Urothelium cell line (cell line): ENCODE measurements at regions not wholly inside any gene's neighbourhood (a gene's known extent, or its start where the extent isn't known, plus 50 kb on each side); places are given as distances from the start of the nearest gene placed in this dataset.
"Not testable (repeated sequence)": the region's sequence is repeated elsewhere in the genome, so short reads cannot be mapped to it uniquely, and the experiment has no call there.

Source experiments
- DNase-seq: peaks from one replicate; pipeline ENCODE4 v3.0.0; 2011; ENCODE audit warnings: low spot score, mixed read lengths
- FAIRE-seq: peaks from 2 replicates; lab custom pipeline; 2011; peaks lifted over from hg19 to GRCh38; lab: Jason Lieb, UNC

DNA sequence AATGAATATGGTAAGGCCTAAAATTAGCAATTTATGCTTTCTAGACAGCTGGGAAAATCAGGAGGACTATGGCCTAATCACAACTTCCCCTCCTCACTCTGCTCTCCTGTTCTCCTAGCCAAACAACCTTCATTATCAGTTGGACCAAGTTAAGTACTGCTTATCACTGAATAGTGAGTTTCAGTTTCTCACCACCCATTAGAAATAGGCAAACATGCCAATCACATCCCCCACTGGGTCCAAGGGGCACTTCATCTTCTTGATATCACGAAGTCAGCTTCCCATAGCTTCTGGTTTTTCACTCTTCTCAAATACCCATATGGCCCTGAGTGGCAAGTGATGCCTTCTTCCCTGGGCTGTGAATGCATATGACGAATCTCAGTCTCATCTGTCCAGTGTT lies 689.6 kb downstream of the SLITRK5 start:
- no peak for FAIRE-seq
- DNase-seq = no peak

DNA sequence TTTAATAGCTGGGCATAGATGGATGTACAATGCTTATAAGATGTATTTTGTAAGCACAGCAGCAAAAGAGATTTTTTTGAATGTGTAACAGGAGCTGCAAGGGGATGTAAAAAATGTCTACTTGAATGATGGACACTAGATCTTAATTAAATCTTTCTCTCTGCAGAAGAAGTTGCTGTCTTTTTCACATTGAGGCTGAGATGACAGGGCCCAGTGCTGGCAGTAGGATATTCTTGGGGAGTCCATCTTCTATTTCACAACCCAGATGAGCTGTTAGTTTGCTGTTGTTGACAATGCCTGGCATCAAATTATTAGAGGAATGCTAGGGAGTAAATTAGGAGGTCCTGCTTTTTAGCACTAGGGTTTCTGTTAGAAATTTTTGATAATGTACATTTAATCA lies 698.7 kb downstream of the SLITRK5 start:
- DNase-seq = no peak
- FAIRE-seq = no peak

DNA sequence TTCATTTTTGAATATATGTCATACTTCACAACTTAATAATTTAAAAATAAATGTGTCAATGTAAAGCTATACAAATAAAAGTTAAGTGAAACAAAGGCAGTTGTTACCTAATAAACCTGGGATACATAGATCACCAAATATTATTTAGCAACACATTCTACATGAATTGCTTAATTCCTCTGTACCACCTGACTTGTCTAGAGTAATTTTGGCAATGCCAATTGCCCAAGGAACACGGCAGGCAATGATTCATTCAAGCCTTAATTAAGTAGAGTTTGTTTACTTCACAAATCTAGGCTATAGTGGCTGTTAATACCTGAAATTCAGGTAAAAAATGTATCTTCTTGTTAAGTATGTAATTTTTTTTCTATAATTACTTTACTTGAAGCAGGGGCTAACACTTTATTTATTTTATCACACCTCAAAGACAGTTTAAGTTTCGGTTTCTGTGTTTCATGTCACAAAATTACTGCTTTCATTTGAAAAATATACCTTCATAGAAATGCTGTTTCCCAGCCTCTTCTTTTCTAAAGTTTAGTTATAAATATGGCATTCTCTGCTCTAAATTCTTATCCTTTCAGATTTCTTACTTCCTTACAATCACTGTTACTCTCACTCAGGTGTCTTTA lies 705.7 kb downstream of the SLITRK5 start:
- FAIRE-seq = no peak
- no peak for DNase-seq

DNA sequence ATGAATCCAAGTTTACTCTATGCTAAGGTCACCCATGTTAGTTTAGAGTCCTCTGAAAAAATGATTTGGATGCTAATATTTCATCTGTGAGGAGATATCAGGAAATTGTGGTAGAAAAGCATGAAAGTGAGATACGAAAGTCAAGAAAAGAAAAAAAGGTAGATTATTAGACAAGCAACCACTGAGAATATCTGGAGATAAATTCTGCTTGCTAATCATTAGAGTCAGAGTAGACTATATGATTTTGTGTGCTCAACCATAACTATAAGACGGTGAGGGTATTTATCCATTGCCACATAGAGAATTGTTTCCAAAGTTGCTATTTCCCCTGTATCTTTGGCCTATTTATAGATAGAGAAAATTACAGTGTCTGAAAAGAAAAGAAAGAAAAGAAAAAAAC lies 706.7 kb downstream of the SLITRK5 start:
- DNase-seq = no peak

DNA sequence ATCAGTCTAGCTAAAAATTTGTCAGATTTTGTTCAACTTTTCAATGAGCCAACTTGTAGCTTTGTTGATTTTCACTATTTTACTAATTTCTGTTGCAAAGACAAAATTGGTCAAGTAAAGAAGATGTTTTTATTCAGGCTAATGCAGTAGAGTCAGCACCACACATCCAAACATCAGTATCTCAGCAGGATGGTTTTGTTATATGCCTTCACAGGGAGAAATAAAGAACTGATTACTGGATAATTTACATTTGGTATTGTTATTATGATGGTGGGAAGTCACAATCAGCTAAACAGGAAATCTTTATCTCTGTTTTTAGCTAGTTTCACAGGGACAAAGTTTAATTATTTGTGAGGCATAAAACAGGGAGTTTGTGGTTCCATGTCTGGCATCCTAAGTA lies 713.4 kb downstream of the SLITRK5 start:
- DNase-seq = no peak
- FAIRE-seq = no peak

More for the DNA sequence above, 706.7 kb downstream of the SLITRK5 start:
- no peak for FAIRE-seq

DNA sequence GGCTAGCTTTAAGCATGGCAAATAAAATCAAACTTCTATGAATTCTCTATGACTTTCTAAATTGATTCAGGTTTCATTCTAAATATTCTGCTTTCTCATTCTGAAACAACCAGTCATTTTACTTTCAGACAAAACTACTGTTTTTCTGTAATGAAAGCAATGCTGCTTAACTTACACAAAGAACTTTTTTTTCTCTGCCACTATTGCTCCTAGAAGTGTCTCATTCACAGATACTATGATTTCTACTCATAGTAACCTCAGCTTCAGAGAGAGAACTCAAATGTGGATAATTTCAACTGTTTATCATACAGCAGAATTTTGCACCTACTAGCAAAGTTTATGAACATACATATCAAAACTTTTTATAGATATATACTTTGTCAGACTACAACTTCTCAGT lies 724.6 kb downstream of the SLITRK5 start:
- DNase-seq = no peak
- FAIRE-seq = no peak

DNA sequence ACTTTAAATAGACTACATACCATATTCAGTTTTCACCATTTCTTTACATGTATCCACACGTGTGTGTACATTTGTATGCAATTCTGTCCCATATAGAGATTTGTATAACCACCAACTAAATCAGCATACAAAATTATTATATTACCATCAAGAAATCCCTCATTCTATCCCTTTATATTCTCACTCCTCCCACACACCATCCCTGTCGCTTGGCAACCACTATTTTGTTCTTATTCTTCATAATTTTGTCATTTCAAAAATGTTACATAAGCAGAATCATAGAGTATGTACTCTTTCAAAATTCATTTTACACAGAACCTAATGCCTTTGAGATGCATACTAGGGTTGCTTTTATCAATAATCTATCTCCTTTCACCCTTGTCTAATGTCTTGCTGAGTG lies 740.5 kb downstream of the SLITRK5 start:
- FAIRE-seq = no peak
- DNase-seq = no peak

DNA sequence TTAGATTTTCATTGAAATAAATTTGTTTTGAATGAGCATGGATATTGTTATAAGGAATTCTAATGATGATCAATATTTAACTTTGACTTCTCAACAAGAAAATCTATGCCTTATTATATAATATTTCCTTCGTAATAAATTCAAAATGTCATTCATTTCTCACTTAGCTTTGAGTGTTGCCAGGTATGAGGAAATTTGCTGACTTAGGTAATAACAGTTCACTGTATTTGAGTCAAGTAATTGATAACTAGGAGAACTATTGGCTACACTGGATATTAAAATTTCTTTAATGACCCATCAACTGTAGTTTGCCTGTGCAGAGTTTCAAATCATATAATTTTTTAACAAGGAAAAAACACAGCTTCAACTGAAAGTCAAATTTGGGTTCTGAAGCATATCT lies 746.6 kb downstream of the SLITRK5 start:
- no peak for DNase-seq
- no peak for FAIRE-seq

DNA sequence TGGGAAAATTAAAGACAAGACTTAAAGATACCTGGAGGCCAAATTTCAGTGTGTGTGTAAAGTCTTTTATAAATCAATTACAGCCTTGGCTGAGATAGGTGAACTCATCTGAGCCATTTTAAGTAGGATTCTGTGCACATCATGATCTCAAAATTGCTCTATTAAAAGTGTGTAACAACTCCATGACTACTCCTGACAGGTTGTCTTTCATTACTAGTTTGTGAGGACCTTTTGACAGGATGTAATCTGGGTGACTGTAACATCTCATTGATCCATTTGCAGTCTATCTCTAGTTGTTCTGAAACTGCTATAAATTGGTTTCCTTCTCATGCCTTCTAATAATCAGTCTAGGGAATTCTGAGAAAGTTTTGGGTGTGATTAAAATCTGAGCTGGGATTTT lies 753.3 kb downstream of the SLITRK5 start:
- no peak for FAIRE-seq
- DNase-seq = no peak

DNA sequence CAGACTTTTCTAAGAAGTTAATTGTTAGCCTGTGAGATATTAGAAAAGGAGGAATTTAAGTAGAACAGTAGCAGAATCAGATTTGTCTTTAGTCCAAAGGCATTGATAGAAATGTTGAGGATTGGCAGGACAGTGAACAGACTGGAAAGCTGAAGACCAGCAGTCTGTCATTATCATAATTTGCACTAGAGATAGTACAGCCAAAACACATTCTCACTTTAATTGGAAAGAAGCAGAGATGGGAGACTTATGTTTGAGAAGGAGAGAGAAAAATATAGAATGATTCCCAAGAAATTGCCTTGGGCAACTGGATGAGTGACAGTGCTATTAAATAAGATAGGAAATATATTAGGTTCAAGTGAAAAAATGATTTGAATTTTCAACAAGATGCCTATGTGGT lies 755.5 kb downstream of the SLITRK5 start:
- DNase-seq (no peak), FAIRE-seq (no peak)

DNA sequence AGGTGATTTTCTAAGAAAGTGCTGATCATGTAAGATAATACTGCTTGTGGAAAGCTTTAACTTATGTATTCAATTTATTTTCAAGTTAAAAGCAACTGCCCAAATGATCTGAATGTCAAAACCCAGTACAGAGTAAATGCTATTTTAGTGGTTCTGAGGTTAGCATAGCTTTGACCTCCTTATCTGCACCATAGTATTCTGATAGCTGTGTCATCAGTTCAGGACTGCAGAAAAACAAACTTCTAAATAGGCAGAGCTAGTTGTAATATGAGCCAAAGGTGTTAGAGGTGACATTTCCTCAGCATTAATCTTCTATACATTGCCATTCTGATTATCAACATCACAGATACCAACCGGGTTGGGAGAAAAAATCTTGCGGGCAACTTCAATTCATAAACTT lies 758.7 kb downstream of the SLITRK5 start:
- DNase-seq (no peak), FAIRE-seq (no peak)

DNA sequence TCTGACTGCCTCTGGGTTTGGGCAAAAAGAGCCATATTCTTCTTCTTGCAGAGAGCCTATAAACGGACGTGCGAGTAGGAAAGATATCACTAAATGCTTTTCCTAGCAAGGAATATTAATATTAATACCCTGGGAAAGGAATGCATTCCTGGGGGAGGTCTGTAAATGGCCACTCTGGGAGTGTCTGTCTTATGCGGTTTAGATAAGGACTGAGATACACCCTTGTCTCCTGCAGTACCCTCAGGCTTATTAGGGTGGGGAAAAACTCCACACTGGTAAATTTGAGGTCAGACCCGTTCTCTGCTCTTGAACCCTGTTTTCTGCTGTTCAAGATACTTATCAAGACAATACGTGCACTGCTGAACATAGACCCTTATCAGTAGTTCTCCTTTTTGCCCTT lies 763.8 kb downstream of the SLITRK5 start:
- DNase-seq (no peak), FAIRE-seq (no peak)

DNA sequence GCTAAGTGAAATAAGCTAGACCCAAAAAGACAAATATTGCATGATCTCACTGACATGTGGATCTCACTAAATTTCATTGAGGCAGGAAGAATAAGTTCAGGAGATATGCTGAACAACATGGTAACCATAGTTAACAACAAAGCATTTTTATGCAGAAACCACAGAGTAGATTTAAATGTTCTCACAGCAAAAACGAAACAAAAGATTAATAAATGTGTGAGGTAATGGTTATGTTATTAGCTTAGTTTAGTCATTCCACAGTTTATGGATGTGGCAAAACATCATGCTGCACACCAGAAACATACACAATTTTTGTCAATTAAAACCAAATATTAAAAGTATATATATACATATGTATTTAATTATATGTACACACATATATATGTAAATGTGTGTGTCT lies 765.8 kb downstream of the SLITRK5 start:
- FAIRE-seq = no peak

DNA sequence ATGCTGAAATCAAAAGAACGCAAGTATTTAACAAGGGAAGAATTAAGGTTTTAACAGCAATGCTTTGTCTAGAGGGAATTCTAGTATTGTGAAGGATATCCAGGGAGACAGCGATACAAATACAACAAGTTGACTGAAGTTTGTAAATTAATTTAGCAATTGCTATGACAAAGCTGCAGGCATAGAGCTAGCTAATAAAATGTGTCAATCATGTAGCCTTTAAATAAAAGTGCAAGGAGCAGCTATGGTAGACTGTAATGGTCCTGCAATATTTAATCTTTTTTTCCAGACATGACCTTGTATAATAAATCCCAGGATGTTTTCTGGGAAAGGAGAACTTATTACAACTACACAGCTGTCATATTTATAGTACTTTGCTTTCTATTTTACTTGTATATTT lies 779.3 kb downstream of the SLITRK5 start:
- DNase-seq (no peak), FAIRE-seq (no peak)

More for the DNA sequence above, 765.8 kb downstream of the SLITRK5 start:
- DNase-seq = no peak

DNA sequence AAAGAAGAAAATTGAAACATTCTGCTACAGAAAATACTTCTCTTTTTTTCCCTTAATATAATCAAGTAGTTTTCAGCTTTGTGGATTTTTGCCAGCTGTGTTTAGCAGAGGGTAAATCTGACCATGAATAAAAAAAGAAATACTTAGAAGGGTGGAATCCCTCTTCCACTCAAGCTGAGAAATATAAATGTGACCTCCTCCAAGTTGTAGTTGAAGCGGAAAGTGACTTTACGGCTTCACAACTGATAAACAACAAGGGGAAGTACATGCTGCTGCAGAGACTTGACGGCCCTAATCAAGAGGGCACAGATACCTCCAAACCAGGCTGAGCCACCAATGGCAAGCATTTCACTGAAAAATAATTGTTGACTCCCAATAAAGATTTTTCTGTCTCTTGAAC lies 785.0 kb downstream of the SLITRK5 start:
- FAIRE-seq = no peak
- no peak for DNase-seq

DNA sequence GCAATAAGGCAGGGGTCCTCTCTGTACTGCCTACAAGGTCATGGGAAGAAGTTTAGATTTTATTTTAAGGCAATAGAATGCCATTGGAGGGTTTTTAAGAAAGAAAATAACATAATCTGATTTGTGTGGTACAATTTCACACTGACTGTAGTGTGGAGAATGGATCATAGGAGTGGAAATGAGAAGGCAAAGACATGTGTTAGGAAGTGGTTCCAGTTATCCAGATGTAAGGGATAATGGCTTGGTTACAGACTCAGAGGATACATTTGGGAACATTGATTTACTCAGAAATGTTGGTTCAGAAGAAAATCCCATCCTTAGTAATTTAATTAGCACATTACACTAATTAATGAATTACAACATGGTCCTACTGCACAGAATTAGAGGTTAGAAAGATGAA lies 788.2 kb downstream of the SLITRK5 start:
- FAIRE-seq (no peak), DNase-seq (no peak)

DNA sequence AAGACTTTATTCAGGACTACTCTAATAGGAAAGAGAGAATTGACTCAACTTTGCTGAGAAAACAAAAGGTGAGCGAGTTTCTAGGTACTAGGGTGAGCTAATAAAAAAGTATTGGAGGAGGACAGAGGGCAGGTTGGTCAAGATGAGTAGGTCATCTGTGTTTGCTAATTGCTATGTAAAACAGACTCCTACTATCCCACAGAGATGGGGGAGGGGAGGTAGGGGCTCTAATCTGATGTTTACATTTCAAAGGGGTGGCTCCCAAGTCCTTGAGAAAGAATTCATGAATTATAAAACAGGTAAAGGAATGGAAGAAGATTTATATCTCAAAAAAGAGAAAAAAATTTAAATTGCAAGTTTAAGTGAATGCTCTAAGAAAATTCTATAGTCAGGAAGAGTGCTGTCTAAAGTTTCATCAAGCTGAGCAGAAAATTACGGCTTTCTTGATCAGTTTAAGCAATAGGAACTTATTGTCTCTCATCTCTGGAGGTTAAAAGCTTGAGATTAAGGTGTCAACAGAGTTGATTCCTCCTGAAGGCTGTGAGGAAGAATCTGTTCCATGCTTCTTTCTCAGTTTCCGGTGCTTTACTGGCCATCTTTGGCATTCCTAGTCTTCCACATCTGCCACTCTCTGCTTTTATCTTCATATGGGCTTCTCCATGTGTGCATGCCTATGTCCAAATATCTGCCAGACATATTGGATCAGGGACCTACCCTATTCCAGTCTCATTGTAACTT lies 790.3 kb downstream of the SLITRK5 start:
- no peak for DNase-seq
- FAIRE-seq = no peak

DNA sequence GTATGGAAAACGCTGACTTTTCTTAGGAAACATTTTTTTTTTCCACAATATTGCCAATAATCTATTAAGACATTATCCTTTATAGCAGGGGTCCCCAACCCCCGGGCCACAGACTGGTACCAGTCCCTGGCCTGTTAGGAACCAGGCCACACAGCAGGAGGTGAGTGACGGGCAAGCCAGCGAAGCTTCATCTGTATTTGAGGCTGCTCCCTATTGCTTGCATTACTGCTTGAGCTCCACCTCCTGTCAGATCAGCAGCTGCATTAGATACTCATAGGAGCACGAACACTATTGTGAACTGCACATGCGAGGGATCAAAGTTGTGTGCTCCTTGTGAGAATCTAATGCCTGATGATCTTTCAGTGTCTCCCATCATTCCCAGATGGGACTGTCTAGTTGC lies 793.7 kb downstream of the SLITRK5 start:
- no peak for FAIRE-seq
- DNase-seq = no peak

DNA sequence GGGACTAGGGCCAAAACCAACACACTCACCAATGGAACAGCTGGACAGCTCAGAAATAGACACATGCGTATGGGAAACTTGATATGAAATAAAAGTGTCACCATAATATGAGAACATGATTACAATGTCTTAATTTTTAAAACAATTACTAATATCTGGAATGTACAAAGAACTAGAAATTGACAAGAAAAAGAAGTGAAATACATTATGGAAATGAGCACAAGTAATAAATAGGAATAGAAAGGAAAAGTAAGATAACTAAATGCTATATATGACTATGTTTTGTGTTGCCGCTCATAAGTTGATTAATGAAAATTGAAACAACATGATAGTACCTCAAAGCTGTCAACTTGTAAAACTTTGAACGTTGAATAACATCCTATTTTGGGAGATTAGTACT lies 801.1 kb downstream of the SLITRK5 start:
- DNase-seq (no peak), FAIRE-seq (no peak)

DNA sequence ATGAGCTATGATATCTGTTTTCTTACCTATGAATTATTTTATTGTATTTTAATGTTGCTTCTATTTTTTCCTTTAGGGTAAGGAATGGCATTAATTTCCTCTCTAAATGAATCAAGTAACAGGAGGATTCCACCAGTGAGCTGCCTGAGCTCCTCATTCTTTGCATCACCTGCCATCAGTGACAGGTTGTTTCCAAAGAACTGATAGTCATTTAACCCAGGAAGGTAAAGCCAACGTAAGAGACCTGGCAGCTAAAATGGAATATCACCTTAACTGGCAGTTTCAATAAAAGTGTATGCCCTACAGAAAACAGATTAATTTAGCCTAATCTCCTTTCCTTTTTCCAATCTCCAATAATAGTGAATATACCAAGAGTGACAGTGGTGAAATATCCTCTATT lies 812.0 kb downstream of the SLITRK5 start:
- DNase-seq (no peak), FAIRE-seq (no peak)

DNA sequence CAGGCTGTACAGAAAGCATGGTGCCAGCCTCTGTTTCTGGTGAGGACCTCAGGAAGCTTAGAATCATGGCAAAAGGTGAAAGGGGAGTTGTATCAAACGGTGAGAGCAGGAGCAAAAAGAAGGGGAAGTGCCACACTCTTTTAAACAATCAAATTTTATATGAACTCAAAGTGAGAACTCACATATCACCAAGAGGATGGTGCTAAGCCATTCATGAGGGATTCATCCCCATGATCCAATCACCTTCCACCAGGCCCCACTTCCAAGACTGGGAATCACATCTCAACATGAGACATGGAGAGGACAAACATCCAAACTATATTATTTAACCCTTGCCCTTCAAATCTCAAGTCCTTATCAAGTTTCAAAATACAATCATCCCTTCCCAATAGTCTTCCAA lies 836.7 kb downstream of the SLITRK5 start:
- DNase-seq (no peak), FAIRE-seq (no peak)

DNA sequence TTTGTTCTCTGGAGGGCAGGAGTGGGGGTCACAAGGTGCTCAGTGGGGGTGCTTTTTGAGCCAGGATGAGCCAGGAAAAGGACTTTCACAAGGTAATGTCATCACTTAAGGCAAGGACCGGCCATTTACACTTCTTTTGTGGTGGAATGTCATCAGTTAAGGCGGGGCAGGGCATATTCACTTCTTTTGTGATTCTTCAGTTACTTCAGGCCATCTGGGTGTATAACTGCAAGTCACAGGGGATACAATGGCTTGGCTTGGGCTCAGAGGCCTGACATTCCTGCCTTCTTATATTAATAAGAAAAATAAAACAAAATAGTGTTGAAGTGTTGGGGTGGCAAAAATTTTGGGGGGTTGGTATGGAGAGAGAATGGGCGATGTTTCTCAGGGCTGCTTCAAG lies 841.8 kb downstream of the SLITRK5 start:
- not testable (repeated sequence) for FAIRE-seq, DNase-seq
